ENCODE measurements at regions not wholly inside any gene's neighbourhood (a gene's known extent, or its start where the extent isn't known, plus 50 kb on each side); places are given as distances from the start of the nearest gene placed in this dataset.

- in situ Hi-C loops (cut with HindIII; ENCODE audit: extremely low pct_ligation_motif_present, low pct_unique_long_range_greater_than_20kb) (no loop called here), intact Hi-C loops (cut with micrococcal nuclease; ENCODE audit: unreplicated experiment) (no loop called here)
- no peak for FAIRE-seq
- TF ChIP-seq ZNF510 (CRISPR knock-in tag; IDR thresholded peaks at IDR 0.05; ENCODE audit: low read depth) (no peak), ASH2L (IDR thresholded peaks at IDR 0.05; ENCODE audit: insufficient read length, low read depth, low read length) (no peak), EZH2 (conservative IDR thresholded peaks at IDR 0.05; ENCODE audit: low read depth, low read length) (no peak), ZBTB33 (CRISPR knock-in tag; IDR thresholded peaks at IDR 0.05) (no peak), ZNF281 (CRISPR knock-in tag; IDR thresholded peaks at IDR 0.05; ENCODE audit: borderline replicate concordance) (no peak), ZNF766 (CRISPR knock-in tag; IDR thresholded peaks at IDR 0.05; ENCODE audit: borderline replicate concordance) (no peak), PHB2 (IDR thresholded peaks at IDR 0.05; ENCODE audit: partially characterized antibody) (no peak), ZSCAN5A (CRISPR knock-in tag; IDR thresholded peaks at IDR 0.05; ENCODE audit: borderline replicate concordance) (no peak), NFE2L2 (IDR thresholded peaks at IDR 0.05; ENCODE audit: low read length) (no peak), ZMAT3 (CRISPR knock-in tag; conservative IDR thresholded peaks at IDR 0.05) (no peak)
- ATAC-seq = no peak
- Histone ChIP-seq H3K9me3 (ENCODE audit: low read length) (no peaks in the 10 kb centered on the region), H3K4me2 (ENCODE audit: low read depth, low read length) (no peak overlapping the region), H2AFZ (ENCODE audit: low read length) (no peak overlapping the region), H3K79me2 (ENCODE audit: insufficient read depth, low read length) (no peaks in the 10 kb centered on the region), H4K20me1 (ENCODE audit: insufficient read depth, low read length) (no peaks in the 10 kb centered on the region), H3K4me1 (ENCODE audit: insufficient read depth, low read length) (no peaks in the 10 kb centered on the region), H3K4me3 (replicated peaks in 1 of 3; ENCODE audit: insufficient read depth in 1 of 3, low read depth in 2 of 3, low read length in 3 of 3) (no peak overlapping the region), H3K27me3 (ENCODE audit: control insufficient read depth in 1 of 2, insufficient read depth in 2 of 2, low read length in 2 of 2) (no peaks in the 10 kb centered on the region), H3K36me3 (replicated peaks in 1 of 2; ENCODE audit: control insufficient read depth in 1 of 2, insufficient read depth in 2 of 2, low read length in 2 of 2) (no peaks in the 10 kb centered on the region), H3K27ac (ENCODE audit: extremely low read length, insufficient read depth, low read length) (no peak overlapping the region), H3K9ac (ENCODE audit: insufficient read depth, low read depth, low read length) (no peak overlapping the region)
- ChIA-PET POLR2A (no interaction called here), CTCF (ENCODE audit: low intra/inter-chr PET ratio, low total read pairs) (no interaction called here)
- 0% methylated on average over 1 of the region's 1 CpG for WGBS (ENCODE audit: low lambda C conversion rate)
- no peak for DNase-seq (ENCODE audit: low spot score)
- no TSS peak for BruUV-seq (replicated peaks)
Measured at GRCh38 chr16:26705346-26705745, 361.4 kb upstream of the C16orf82 start.

Measured in HepG2 (cell line).